CD4-positive, alpha-beta T cell (primary cell): ENCODE measurements at regions not wholly inside any gene's neighbourhood (a gene's known extent, or its start where the extent isn't known, plus 50 kb on each side); places are given as distances from the start of the nearest gene placed in this dataset.

Source experiments
- ATAC-seq: fragments of 200-7000 bp; cut with Tn5 transposase; one replicate; pipeline ENCODE4 v1.10.0; 2022; ENCODE audit warnings: mild to moderate bottlenecking; ENCODE audit not compliant: poor library complexity
- CTCF ChIA-PET: fragments of 350-600 bp; sonication (Branson Sonifier 250); formaldehyde crosslinking; loops from one replicate; lab custom pipeline; 2021; ENCODE audit warnings: antibody characterized with exemption, inconsistent platforms; lab: Charles Lee
- POLR2A ChIA-PET: fragments of 350-600 bp; sonication (Branson Sonifier 250); formaldehyde crosslinking; loops from one replicate; lab custom pipeline; 2021; ENCODE audit warnings: antibody characterized with exemption, inconsistent platforms; lab: Charles Lee
- DNase-seq, 14 experiments: peaks; one replicate each; pipeline ENCODE4 v3.0.0-alpha.2; 2013 to 2020; ENCODE audit warnings: mixed read lengths in 2 of 14
- H3K27ac ChIP-seq, 2 donors: one replicate each; pipeline versions ENCODE4 v1.5.1 to v1.7.0; 2013; ENCODE audit warnings: low read length in 2 of 2, low read depth in 1 of 2, mild to moderate bottlenecking in 1 of 2
- H3K27me3 ChIP-seq, 2 experiments: 1 replicate in 1 of 2; 2 replicates in 1 of 2; pipeline versions ENCODE4 v1.6.1 to v1.7.0; 2013; ENCODE audit warnings: low read length in 2 of 2, control low read depth in 1 of 2, mild to moderate bottlenecking in 1 of 2, moderate library complexity in 1 of 2; ENCODE audit not compliant: insufficient read depth in 2 of 2, control insufficient read depth in 1 of 2
- H3K36me3 ChIP-seq: one replicate; pipeline ENCODE4 v1.6.1; 2013; ENCODE audit warnings: low read length, control low read depth; ENCODE audit not compliant: insufficient read depth
- H3K4me1 ChIP-seq: one replicate; pipeline ENCODE4 v1.6.1; 2013; ENCODE audit warnings: low read length, control low read depth; ENCODE audit not compliant: insufficient read depth
- H3K4me3 ChIP-seq: one replicate; pipeline ENCODE4 v1.5.1; 2013; ENCODE audit warnings: mild to moderate bottlenecking, low read length, moderate library complexity
- H3K9me3 ChIP-seq, 2 experiments: 1 replicate in 1 of 2; 2 replicates in 1 of 2; pipeline versions ENCODE4 v1.6.1 to v1.7.0; 2013; ENCODE audit warnings: low read length in 2 of 2, mild to moderate bottlenecking in 2 of 2, control low read depth in 1 of 2, moderate library complexity in 1 of 2; ENCODE audit not compliant: control insufficient read depth in 1 of 2, insufficient read depth in 1 of 2
- H3K27ac Mint-ChIP-seq: one replicate; pipeline ENCODE4 v1.8.0; 2020; ENCODE audit warnings: mixed read lengths
- H3K27me3 Mint-ChIP-seq: one replicate; pipeline ENCODE4 v1.8.0; 2021; ENCODE audit warnings: mixed read lengths
- H3K36me3 Mint-ChIP-seq: one replicate; pipeline ENCODE4 v1.8.0; 2021; ENCODE audit warnings: low read depth, mixed read lengths
- H3K4me1 Mint-ChIP-seq: one replicate; pipeline ENCODE4 v1.8.0; 2021; ENCODE audit warnings: low read depth, mixed read lengths
- H3K4me3 Mint-ChIP-seq: one replicate; pipeline ENCODE4 v1.8.0; 2020; ENCODE audit warnings: mild to moderate bottlenecking, mixed read lengths
- H3K9me3 Mint-ChIP-seq: one replicate; pipeline ENCODE4 v1.8.0; 2020; ENCODE audit warnings: mixed read lengths
- CTCF ChIP-seq: fragments of 200-600 bp; IDR thresholded peaks from one replicate; pipeline ENCODE4 v1.8.0; 2022; ENCODE audit warnings: antibody characterized with exemption, mild to moderate bottlenecking
- intact Hi-C, 2 experiments: fragments of 100-400 bp; cut with DNase I in 1 of 2; cut with micrococcal nuclease in 1 of 2; formaldehyde crosslinking; loops; one replicate each; pipeline versions ENCODE4 v1.15.1 to v1.9.0; 2023 to 2025; cut with DNase I, micrococcal nuclease

GRCh38 chr11:33588056-33588455, 112.6 kb downstream of the C11orf91 start:
- CTCF ChIA-PET, result no interaction called here
- POLR2A ChIA-PET, result no interaction called here
- Mint-ChIP-seq H3K4me3 (no peak overlapping the region), H3K4me1 (no peaks in the 10 kb centered on the region), H3K9me3 (peaks cover 2% of the 10 kb centered on the region), H3K27ac (no peak overlapping the region), H3K36me3 (no peaks in the 10 kb centered on the region), H3K27me3 (peaks cover 37% of the 10 kb centered on the region)
- no peaks in the 10 kb centered on the region for H3K27me3 ChIP-seq
- no peak overlapping the region for H3K27ac ChIP-seq
- no peaks in the 10 kb centered on the region for H3K36me3 ChIP-seq
- no peak overlapping the region for H3K4me3 ChIP-seq
- DNase-seq (no peak), ATAC-seq (no peak)
- H3K4me1 ChIP-seq, result no peaks in the 10 kb centered on the region
- no peaks in the 10 kb centered on the region for H3K9me3 ChIP-seq
- TF ChIP-seq CTCF, result no peak
- intact Hi-C loops, result no loop called here

GRCh38 chr11:33585586-33586209, 114.9 kb downstream of the C11orf91 start:
- peaks cover 58% of the 10 kb centered on the region for H3K27me3 Mint-ChIP-seq

GRCh38 chr11:33582636-33583325, 117.8 kb downstream of the C11orf91 start:
- peaks cover 44% of the 10 kb centered on the region for H3K27me3 Mint-ChIP-seq
- H3K4me1 Mint-ChIP-seq, result no peaks in the 10 kb centered on the region
- H3K9me3 ChIP-seq, result no peaks in the 10 kb centered on the region
- intact Hi-C loops, result no loop called here
- H3K4me1 ChIP-seq, result no peaks in the 10 kb centered on the region
- ChIA-PET POLR2A (no interaction called here), CTCF (no interaction called here)
- ATAC-seq (no peak), DNase-seq (no peak)
- H3K9me3 Mint-ChIP-seq, result peaks cover 2% of the 10 kb centered on the region
- peaks cover 0 to 3% of the 10 kb centered on the region in 2 experiments for H3K27me3 ChIP-seq
- no peaks in the 10 kb centered on the region for H3K36me3 Mint-ChIP-seq
- H3K4me3 ChIP-seq, result no peak overlapping the region
- no peak for TF ChIP-seq CTCF
- no peaks in the 10 kb centered on the region for H3K36me3 ChIP-seq
- H3K4me3 Mint-ChIP-seq, result no peak overlapping the region
- H3K27ac Mint-ChIP-seq, result no peak overlapping the region
- no peak overlapping the region for H3K27ac ChIP-seq

More at GRCh38 chr11:33585586-33586209, 114.9 kb downstream of the C11orf91 start:
- DNase-seq (no peak), ATAC-seq (no peak)
- Histone ChIP-seq H3K4me1 (no peaks in the 10 kb centered on the region), H3K9me3 (no peaks in the 10 kb centered on the region), H3K27ac (no peak overlapping the region), H3K4me3 (no peak overlapping the region), H3K27me3 (no peaks in the 10 kb centered on the region), H3K36me3 (no peaks in the 10 kb centered on the region)
- H3K4me3 Mint-ChIP-seq, result no peak overlapping the region
- POLR2A ChIA-PET, result no interaction called here
- intact Hi-C loops, result no loop called here
- peaks cover 2% of the 10 kb centered on the region for H3K9me3 Mint-ChIP-seq
- H3K4me1 Mint-ChIP-seq, result no peaks in the 10 kb centered on the region
- no peaks in the 10 kb centered on the region for H3K36me3 Mint-ChIP-seq
- TF ChIP-seq CTCF, result no peak
- CTCF ChIA-PET, result interaction anchor here (1.0 kb wide), 1 partner anchor 11 kb away, joined by 3 read pairs; no protein-coding TSS in a partner anchor
- H3K27ac Mint-ChIP-seq, result no peak overlapping the region
